Kidney capillary endothelial cell (primary cell): ENCODE measurements at regions not wholly inside any gene's neighbourhood (a gene's known extent, or its start where the extent isn't known, plus 50 kb on each side); places are given as distances from the start of the nearest gene placed in this dataset.
A peak's percentile ranks its signal among the peaks of the same experiment; 100 is the strongest.

Source experiments
- DNase-seq: peaks from one replicate; pipeline ENCODE4 v3.0.0-alpha.2; 2018; ENCODE audit warnings: low spot score

DNA sequence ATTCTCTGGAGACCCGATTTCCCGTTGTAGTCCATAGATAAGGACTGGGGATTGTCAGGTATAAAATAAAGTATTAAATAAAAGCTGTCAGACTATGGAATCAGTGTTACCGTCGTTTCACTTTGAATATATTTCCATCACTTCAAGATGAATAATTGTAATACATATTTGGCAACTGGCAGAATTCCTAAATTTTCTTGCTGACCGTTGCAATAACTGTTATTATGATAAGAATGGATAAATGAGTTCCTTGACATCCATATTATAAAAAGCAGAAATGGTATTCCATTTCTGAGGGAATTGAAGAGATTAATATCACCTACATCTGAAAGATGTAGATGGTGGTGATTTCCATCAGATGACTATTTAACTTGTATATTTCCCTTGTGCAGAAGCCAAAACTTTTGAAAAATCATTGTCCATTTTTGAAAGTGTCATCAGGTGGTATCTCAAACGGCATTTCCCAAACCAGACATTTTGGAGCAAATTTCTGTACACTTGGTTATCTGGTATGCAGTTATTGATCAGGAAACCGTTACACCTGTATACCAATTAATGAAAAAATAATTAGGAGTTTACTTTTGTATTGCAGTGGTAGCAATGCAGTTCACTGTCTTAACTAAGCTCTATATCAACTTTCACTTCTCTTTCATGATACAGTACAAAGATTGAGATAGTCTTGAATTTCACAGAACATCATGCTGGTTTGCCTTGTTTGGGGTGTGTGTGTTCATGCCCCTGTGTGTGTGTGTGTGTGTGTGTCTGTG lies 878.5 kb downstream of the PCDH18 start:
- DNase-seq, result no peak

DNA sequence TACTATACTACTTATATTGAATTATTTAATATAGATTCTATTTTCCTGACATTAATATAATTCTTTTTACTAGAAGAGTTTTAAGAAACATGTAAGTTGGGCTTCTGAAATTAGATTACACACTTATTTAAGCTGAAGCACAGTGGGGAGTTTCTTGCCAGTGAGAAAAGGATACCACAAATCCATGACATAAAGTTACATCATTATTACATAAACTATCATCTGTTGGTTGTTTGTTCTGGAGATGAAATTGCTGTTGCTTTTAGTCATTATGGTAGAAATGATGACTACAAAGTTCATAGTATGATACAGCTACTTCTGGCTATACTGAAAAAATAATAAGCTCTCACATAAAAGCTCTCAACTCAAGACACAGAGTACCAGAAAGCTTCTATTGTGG lies 880.4 kb downstream of the PCDH18 start:
- DNase-seq, result no peak

DNA sequence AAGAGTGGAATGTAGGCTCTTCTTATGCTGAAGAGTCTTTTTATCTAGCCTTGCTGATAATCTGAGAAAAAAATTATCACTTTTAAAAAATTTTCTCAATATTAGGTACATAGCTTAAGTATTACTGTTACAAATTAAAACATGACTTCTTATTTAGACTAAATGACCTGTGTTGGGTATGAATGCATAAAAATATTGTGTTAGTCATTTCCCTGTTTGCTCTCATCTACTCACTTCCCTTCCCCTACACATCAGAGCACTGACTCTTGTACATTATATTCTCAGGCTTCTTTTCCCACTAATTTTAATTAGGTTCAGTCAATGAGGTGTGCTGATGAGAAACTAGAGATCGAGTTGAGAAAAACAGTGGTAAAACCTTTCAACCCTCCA lies 881.0 kb downstream of the PCDH18 start:
- DNase-seq, result peak; percentile 47

GRCh38 chr4:136650541-136651277 lies 881.6 kb downstream of the PCDH18 start:
- peak; percentile 11 for DNase-seq

GRCh38 chr4:136644279-136644678 lies 888.0 kb downstream of the PCDH18 start:
- DNase-seq, result no peak

- no peak for DNase-seq
Measured at GRCh38 chr4:136643416-136643815, 888.9 kb downstream of the PCDH18 start.

DNA sequence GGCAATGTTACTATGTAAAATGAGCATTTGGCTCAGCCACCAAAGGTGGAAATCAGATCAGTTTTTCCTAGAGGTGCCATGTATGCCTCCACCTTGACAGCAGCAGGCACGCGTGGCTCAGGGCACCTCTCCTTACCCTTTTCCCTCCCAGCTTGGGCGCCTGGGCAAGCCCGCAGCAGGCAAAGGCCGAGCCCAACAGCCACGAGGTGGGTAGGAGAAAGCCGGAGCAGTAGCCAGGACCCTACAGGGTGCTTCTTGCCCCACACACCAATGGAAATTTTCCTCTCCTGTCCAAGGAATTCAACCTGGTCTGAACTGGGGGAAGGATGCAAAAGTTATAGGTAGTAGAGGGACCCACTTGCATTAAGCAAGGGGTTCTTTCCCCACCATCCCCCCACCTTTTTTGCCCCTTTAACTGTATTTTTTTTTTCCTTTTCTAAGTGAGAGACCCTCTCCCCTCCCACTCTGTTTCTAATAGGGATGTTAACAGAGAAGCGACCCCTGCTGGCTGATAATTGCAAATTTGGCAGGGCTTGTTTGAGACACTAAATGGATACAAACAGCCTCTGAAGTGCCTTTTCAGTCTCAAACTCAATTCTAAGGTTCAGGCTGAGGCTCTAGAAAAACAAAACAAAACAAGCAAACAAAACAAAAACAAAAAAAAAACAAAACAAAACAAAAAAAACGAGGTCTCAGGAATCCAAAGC lies 895.1 kb downstream of the PCDH18 start:
- DNase-seq, result no peak

DNA sequence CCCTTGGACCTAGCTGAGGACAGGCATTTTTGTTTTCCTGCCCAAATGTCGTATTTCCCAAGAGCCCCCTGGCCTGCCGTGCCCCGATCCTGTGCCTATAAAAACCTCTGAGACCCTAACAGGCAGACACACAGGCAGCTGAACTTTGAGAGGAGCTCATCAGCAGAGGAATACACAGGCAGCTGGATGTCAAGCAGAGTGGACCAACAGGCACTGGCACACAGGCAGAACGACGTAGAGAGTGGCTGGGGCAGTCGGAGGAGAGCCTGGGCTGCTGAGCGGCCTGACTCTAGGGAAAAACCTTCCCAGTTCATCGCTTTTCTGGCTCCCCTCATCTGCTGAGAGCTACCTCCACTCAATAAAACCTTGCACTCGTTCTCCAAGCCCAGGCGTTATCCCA lies 896.1 kb downstream of the PCDH18 start:
- no peak for DNase-seq

DNA sequence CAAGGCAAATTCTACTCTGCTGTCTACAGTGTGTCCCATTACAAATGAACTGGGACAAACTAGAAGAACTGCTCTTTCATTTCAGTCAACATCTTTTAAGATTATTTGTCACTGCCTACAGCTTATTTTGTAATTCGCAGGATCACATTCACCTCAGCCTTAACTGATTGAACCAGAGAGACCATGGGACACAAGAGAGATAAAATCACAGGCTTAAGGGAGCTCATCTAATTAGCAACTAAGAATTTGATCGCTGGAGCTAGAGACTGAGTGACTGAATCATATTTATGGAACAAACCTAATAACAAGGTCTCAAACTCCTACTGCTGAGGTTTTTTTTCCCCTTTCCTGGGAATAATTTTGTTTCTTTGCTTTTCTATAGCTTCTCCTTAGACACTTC lies 898.2 kb downstream of the PCDH18 start:
- DNase-seq, result no peak

GRCh38 chr4:136599890-136600289 lies 932.4 kb downstream of the PCDH18 start:
- DNase-seq, result no peak

GRCh38 chr4:136590440-136590839 lies 941.9 kb downstream of the PCDH18 start:
- DNase-seq, result no peak

- no peak for DNase-seq
Measured at GRCh38 chr4:136583567-136583966, 948.7 kb downstream of the PCDH18 start.

DNA sequence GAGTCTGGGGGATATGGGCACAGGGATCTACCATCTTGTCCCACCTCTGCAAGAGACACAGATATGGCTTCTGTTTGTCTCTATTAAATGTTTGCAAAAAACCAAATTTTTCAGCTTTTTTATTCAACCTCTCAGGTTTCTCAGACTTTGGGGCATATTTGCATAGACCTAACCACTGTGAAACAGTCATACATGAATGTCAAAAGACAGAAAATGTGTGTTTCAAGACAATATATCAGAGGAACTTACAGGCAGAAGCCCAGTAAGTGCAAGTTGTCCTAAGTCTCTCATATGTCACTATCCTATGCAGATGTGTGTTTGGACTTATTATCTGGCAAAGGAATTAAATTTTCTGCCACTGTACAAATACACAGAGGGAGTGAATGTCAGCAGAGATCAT lies 951.2 kb downstream of the PCDH18 start:
- DNase-seq, result no peak

- DNase-seq, result no peak
Measured at GRCh38 chr4:136575146-136575545, 957.1 kb downstream of the PCDH18 start.

DNA sequence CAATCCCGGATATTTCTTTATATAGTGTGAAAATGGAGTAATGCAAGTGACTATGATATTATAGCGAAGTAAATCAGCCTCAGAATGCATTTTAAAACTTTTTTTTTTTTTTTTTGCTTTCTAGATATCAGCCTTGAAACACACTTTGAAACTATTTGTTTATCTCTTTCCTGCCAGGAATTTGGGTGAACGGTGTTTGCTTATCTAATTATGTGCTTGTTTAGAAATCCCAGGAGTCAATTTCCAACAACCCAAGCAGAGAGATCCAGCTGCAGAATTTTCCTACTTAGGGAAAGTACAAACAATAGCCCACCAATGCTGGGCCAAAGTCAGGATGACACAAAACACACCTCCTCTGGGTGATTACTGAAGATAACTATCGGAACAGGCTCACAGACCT lies 958.8 kb downstream of the PCDH18 start:
- DNase-seq, result no peak

- DNase-seq, result no peak
Measured at GRCh38 chr4:136571315-136571714, 961.0 kb downstream of the PCDH18 start.

GRCh38 chr4:136562834-136563233 lies 969.5 kb downstream of the PCDH18 start:
- no peak for DNase-seq

DNA sequence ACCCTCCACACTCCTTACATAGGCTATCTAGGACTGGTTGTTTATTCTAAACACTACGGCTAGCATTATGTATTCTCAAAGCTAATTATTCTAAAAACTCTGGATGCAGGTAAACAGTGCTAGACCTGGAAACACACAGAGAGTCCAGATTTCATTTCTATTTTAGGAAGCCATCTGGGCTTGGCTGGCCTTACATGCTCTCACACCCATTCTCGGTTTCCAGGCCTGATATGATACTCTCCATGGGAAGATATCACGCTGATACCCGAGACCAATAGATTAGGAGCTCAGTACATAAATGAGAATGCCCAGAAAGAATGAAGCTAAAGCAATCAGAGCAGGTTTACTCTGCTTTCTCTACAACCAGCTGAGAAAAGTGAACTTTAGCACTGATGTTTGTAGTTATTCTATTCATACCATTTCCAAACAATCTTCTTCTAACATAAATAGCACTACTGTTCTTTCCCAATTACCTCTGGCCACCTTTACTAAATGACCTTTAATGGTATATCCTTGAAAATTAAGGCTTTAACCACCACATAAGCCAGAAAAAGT lies 973.3 kb downstream of the PCDH18 start:
- DNase-seq, result no peak

DNA sequence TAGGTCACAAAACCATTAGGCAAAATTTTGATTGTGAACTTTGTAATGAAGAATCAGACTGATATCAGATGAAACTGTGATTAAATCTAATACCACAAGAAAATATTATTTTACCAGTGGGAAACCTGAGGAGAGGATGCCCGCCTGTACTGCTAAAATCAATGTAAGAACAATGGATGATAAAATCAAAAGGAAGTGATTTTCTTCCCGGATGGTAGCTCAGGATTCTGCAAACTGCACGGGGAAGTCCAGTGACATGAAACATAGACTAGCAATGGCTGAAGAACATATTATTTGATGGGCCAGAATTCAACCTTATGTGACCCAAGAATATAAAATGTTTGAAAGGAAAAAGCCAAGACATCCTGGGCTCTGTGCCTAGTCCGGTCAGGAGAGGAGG lies 974.9 kb downstream of the PCDH18 start:
- DNase-seq, result peak; percentile 29

DNA sequence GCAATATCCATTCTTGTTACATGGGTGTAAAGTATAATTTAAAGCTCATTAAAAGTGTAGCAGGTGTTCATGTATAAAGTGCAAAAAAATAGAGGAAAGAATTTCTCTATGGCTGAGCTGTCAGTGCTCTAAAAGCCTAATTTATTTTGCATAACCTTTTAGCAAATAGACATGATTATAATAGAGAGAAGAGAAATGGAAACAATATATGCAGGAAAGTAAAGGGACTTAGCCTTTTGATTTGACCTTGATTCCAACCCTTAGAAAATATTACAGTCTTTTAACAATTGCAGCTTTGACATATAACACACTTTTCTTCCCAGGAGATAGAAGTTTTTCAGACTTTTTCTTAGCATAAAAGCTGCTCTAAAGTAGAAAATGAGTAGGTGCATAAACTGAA lies 978.3 kb downstream of the PCDH18 start:
- DNase-seq, result no peak

DNA sequence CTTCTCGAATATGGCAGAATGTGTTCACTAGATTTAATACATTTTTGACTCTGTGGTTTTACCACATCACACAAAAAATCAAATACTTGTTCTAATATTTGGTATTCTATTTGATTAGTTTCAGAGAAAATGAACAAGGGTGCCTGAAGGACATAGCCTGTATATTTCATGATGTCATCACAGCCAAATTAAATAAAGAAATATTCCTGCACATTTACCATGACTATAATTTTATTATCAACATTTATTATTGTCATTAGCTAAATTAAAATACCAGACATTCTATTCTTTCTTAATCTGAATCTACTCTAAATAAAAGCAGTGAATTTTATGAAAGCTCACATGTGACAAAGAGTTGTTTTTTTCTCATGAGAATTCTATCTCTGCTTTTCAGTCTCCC lies 980.5 kb downstream of the PCDH18 start:
- DNase-seq, result no peak

DNA sequence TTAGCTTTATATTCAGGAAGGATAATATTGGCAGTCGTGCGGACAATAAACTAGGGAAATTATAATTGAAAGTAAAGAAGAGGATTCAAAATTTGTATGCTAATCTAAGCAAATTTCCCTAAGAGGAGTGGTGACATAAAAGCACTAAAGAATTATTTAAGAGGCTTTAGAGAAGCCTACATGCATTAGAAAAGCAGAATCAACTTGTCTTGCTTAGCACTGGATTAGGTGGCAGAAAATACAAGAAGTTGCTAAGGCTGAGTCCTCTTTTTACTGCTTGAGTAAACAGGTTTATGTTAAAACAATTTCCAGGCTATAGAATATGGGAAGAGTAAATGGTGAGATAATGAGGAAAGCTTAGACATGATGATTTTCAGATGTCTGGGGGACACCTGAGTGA lies 991.5 kb downstream of the PCDH18 start:
- DNase-seq, result no peak

DNA sequence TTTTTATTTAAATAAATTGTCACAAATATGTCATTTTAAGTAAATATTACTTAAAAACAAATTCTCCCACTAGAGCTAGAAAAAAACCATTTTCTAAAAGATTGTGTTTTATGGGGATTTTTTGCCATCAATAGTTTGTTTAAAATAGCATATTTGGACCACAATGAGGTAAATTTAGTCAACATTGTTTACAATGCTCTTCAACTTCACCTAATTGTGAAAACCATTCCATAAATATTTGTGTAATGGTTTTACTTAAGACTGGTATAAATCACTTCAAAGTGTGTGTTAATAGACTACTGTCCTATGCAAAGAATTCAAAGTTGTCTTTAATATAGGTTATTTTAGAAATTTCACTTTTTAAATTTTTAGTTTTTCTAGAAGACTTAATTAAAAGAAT lies 1004.2 kb downstream of the PCDH18 start:
- no peak for DNase-seq
